ENCODE measurements at regions not wholly inside any gene's neighbourhood (a gene's known extent, or its start where the extent isn't known, plus 50 kb on each side); places are given as distances from the start of the nearest gene placed in this dataset.

DNA sequence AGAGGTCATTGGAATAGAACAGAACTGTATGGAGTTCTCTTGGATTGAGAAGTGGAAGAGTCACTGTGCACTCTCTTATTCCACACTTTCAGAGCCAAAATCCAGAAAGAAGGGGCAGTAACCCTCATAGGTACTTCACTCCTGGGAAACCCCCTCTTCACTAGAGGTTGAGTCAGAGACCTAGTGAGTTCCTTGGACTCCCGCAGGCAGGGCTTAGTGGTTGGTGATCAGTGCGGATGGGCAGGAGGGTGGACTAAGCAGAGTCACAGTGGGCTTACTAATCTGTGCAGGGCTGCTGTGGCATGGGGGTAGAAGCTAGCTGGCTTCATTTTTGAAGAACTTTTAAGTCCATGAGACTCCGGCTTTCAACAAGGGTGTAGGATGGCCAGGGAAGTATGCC lies 95.0 kb upstream of the MLN start:
- no peak for DNase-seq (ENCODE audit: low read depth)

DNA sequence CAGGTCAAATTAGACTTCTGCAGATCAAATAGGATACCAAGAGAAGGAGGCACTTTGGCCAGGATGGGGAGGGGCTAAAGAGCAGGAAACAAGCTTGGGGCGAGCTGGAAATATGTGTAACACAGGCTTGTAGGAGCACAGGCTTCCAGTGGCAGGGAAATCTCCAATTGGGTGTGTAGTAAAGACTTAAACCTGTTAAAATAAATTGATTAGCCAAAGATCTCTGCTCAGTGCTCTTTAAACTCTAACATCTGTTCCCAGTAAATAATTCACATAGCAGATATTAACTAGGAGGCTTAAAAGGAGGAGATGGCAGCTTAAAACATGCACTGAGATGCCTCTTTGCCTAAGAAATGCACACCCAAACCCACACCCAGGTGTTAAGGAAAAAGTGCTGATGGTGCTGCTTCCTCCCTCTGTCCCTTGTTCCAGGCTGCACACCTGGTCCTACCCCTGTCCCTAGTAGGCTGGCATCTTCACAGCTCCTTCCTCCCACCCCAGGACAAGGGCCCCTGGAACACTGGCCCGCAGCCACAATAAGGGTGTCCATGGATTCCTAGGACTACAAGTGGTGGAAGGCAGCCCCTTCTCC lies 93.5 kb upstream of the MLN start:
- DNase-seq (ENCODE audit: low read depth), result no peak
- no peak overlapping the region for H3K4me3 ChIP-seq (ENCODE audit: low read depth, low read length)
- TF ChIP-seq, protein P1, sequence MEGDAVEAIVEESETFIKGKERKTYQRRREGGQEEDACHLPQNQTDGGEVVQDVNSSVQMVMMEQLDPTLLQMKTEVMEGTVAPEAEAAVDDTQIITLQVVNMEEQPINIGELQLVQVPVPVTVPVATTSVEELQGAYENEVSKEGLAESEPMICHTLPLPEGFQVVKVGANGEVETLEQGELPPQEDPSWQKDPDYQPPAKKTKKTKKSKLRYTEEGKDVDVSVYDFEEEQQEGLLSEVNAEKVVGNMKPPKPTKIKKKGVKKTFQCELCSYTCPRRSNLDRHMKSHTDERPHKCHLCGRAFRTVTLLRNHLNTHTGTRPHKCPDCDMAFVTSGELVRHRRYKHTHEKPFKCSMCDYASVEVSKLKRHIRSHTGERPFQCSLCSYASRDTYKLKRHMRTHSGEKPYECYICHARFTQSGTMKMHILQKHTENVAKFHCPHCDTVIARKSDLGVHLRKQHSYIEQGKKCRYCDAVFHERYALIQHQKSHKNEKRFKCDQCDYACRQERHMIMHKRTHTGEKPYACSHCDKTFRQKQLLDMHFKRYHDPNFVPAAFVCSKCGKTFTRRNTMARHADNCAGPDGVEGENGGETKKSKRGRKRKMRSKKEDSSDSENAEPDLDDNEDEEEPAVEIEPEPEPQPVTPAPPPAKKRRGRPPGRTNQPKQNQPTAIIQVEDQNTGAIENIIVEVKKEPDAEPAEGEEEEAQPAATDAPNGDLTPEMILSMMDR (IDR thresholded peaks at IDR 0.05; ENCODE audit: insufficient read depth, low read depth, low read length, missing control alignments), result no peak

More for the DNA sequence above, 95.0 kb upstream of the MLN start:
- TF ChIP-seq, protein P1 (IDR thresholded peaks at IDR 0.05; ENCODE audit: insufficient read depth, low read depth, low read length, missing control alignments), result no peak
- H3K4me3 ChIP-seq (ENCODE audit: low read depth, low read length), result no peak overlapping the region

DNA sequence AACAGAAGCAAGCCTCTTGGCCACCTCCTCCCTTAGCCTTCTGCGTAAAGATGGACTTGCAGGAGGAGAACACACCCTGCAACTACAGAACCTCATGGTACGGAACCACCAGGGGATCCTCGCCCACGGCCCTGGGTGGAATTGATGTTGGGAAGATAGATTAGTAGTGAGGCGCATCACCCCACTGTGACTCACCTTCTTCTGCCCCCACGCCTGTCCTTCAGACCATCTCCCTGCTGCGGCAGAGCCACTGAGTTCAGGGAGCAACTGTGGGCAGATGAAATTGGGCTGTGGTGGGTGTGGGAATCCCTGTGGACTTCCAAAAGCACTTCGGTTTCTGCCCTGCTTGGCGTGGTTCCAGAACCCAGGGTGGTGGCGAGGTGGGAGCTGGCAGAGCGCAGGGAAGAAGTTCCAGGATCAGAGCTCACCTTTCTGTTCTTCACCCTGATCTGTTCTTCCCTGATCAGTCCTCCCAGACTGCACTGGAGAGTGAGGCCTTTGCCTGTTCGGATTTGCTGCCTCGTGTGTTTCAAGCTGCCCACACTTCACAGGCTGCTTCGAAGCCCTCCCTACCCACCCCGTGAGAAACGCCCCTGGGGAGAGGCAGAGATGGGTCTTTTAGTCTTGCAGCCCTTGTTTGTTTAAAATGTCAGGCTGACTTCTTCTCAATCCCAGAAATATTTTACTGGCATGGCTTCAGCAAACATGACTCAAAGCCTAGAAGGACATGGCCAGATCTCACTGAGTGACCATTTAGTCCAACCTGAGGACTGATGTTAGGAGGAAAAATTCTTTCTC lies 92.8 kb upstream of the MLN start:
- H3K4me3 ChIP-seq (ENCODE audit: low read depth, low read length), result no peak overlapping the region
- no peak for DNase-seq (ENCODE audit: low read depth)
- TF ChIP-seq, protein P1 (IDR thresholded peaks at IDR 0.05; ENCODE audit: insufficient read depth, low read depth, low read length, missing control alignments), result no peak

DNA sequence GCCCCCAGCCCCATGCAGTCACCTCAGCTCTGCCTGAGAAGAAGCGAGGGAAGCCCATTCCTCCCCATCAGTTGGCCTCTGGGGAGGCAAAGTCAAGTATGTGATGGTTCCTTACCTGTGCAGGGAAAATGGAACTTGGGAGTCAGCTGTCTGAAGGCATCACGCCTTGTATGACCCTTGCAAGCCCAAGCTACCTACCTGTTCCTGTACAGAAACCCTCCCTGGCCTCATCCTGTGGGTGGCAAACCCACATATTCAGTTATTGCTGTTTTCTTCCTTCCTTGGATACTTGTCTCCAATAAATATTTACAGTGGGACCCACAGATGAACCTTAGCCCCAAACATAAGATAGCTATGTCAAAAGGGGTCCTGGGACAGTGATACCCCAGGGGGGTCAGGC lies 92.2 kb upstream of the MLN start:
- no peak for DNase-seq (ENCODE audit: low read depth)
- TF ChIP-seq, protein P1 (IDR thresholded peaks at IDR 0.05; ENCODE audit: insufficient read depth, low read depth, low read length, missing control alignments), result no peak
- no peak overlapping the region for H3K4me3 ChIP-seq (ENCODE audit: low read depth, low read length)

DNA sequence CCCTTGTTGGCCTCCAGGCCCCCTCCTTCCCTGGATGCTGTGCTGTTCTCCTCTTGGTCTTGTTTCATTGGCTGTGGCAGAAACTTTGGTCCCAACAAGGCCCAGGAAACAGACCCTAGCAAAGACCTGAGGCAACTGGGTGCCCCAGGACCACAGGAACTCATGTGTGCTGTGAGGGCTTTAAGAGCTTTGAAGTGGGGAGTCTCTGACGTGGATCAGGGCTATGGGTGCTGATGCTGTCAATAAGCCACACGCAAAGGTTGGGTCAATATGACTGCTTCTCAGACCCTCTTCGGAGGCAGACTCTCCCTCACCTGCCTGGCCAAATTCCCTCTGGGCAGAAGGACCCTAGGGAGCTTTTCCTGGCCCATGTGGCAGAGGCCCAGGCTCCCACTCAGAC lies 91.5 kb upstream of the MLN start:
- no peak for DNase-seq (ENCODE audit: low read depth)
- no peak overlapping the region for H3K4me3 ChIP-seq (ENCODE audit: low read depth, low read length)
- TF ChIP-seq, protein P1 (IDR thresholded peaks at IDR 0.05; ENCODE audit: insufficient read depth, low read depth, low read length, missing control alignments), result no peak

DNA sequence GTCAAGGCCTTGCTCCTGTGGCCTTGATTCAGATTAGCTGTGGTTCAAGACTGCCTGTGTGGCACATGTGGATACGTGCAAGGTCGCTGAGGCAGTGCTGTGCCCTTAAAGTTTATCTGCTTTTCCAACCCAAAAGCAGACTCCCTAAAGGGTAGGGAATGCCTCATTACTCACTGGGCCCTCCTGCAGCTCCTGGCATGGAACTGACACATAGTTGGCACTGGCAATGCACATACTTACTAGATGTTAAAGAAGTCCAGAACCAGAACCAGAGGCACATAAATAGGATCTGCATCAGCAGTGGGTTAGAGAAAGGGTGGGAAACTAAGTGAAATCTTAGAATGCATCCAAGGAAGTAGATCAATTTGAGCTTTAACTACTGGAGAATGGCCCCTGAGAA lies 90.6 kb upstream of the MLN start:
- TF ChIP-seq, protein P1 (IDR thresholded peaks at IDR 0.05; ENCODE audit: insufficient read depth, low read depth, low read length, missing control alignments), result no peak
- DNase-seq (ENCODE audit: low read depth), result no peak
- no peak overlapping the region for H3K4me3 ChIP-seq (ENCODE audit: low read depth, low read length)

Data from GM12865 (cell line).